K562 (cell line): ENCODE measurements at regions not wholly inside any gene's neighbourhood (a gene's known extent, or its start where the extent isn't known, plus 50 kb on each side); places are given as distances from the start of the nearest gene placed in this dataset.

Experiments used
- ATAC-seq: fragments of 200-7000 bp; cut with Tn5 transposase; 3 replicates; pipeline ENCODE4 v1.9.1; 2020; ENCODE audit warnings: moderate library complexity
- BruUV-seq: library from RNA; stranded (reverse); fragments of 400-500 nt; replicated peaks from 2 replicates; lab custom pipeline; 2021; lab: Mats Ljungman, UMichigan
- CTCF ChIA-PET: fragments of 300-600 bp; formaldehyde crosslinking; extraction: SDS; loops from one replicate; lab custom pipeline; 2021; ENCODE audit warnings: low intra/inter-chr PET ratio; lab: Yijun Ruan, JAX
- POLR2A ChIA-PET: fragments of 300-600, 350-650 bp; sonication (Branson Sonifier 250); formaldehyde crosslinking; extraction: SDS; loops from one replicate; lab custom pipeline; 2021; ENCODE audit warnings: antibody characterized with exemption, inconsistent platforms; lab: Yijun Ruan, JAX
- DNase-seq, 4 experiments: peaks; one replicate each; pipeline versions ENCODE4 v3.0.0 to v3.0.0-alpha.2; 2011 to 2018; ENCODE audit warnings: low spot score in 3 of 4, mixed read lengths in 3 of 4; ENCODE audit errors: extremely low read depth in 1 of 4
- FAIRE-seq: peaks from 2 replicates; lab custom pipeline; 2011; peaks lifted over from hg19 to GRCh38; lab: Jason Lieb, UNC
- H2AFZ ChIP-seq: 2 replicates; pipeline ENCODE4 v1.6.0; 2011; ENCODE audit warnings: low read depth, low read length, control low read depth, inconsistent platforms
- H3K27ac ChIP-seq: fragments of 200-600 bp; 3 replicates; pipeline ENCODE4 v1.8.0; 2011; ENCODE audit warnings: low read depth, mild to moderate bottlenecking, control low read depth, inconsistent platforms, low read length, moderate library complexity, mixed read lengths; ENCODE audit errors: extremely low read depth
- H3K27me3 ChIP-seq, 2 experiments: fragments of 300-600 bp in 1 of 2; 2 replicates in 1 of 2; 3 replicates in 1 of 2; pipeline versions ENCODE4 v1.6.0 to v1.8.0; 2011; ENCODE audit warnings: inconsistent platforms in 2 of 2, low read length in 2 of 2, mild to moderate bottlenecking in 1 of 2, mixed read lengths in 1 of 2, moderate library complexity in 1 of 2; ENCODE audit not compliant: control insufficient read depth in 2 of 2, insufficient read depth in 2 of 2
- H3K36me3 ChIP-seq: fragments of 300-600 bp; 3 replicates; pipeline ENCODE4 v1.8.0; 2011; ENCODE audit warnings: mild to moderate bottlenecking, low read length, inconsistent platforms; ENCODE audit not compliant: control insufficient read depth, insufficient read depth
- H3K4me1 ChIP-seq, 2 experiments: fragments of 200-600 bp in 1 of 2; replicated peaks in 1 of 2; 2 replicates in 1 of 2; 3 replicates in 1 of 2; pipeline versions ENCODE4 v1.5.1 to v1.8.0; 2011; ENCODE audit warnings: inconsistent platforms in 2 of 2, low read length in 2 of 2, mild to moderate bottlenecking in 1 of 2, mixed read lengths in 1 of 2, moderate library complexity in 1 of 2; ENCODE audit not compliant: control insufficient read depth in 2 of 2, insufficient read depth in 2 of 2
- H3K4me2 ChIP-seq: 2 replicates; pipeline ENCODE4 v1.6.1; 2011; ENCODE audit warnings: low read length, control low read depth, inconsistent platforms, mixed read lengths; ENCODE audit not compliant: insufficient read depth
- H3K4me3 ChIP-seq: fragments of 200-600 bp; sonication (generic), shearing (Covaris generic); 2 replicates; pipeline ENCODE4 v1.5.1; 2016; ENCODE audit warnings: control low read depth, inconsistent platforms
- H3K79me2 ChIP-seq: fragments of 200-600 bp; 3 replicates; pipeline ENCODE4 v1.8.0; 2011; ENCODE audit warnings: low read length, inconsistent platforms; ENCODE audit not compliant: control insufficient read depth, insufficient read depth
- H3K9ac ChIP-seq, 2 experiments: 2 replicates each; pipeline versions ENCODE4 v1.6.0 to v1.6.1; 2011; ENCODE audit warnings: low read depth in 2 of 2, low read length in 2 of 2, control low read depth in 1 of 2, inconsistent platforms in 1 of 2, mild to moderate bottlenecking in 1 of 2, mixed read lengths in 1 of 2; ENCODE audit not compliant: insufficient read depth in 1 of 2
- H3K9me1 ChIP-seq: one replicate; pipeline ENCODE4 v1.6.0; 2011; ENCODE audit warnings: inconsistent platforms, mild to moderate bottlenecking, low read length, moderate library complexity; ENCODE audit not compliant: control insufficient read depth, insufficient read depth
- H3K9me3 ChIP-seq: replicated peaks from 2 replicates; pipeline ENCODE4 v1.5.1; 2011; ENCODE audit warnings: low read depth, low read length, inconsistent platforms; ENCODE audit not compliant: control insufficient read depth, insufficient read depth
- H4K20me1 ChIP-seq: replicated peaks from 2 replicates; pipeline ENCODE4 v1.6.1; 2011; ENCODE audit warnings: low read length, inconsistent platforms, mixed read lengths; ENCODE audit not compliant: control insufficient read depth, insufficient read depth
- ARID3A ChIP-seq: IDR thresholded peaks from 2 replicates; pipeline ENCODE4 v1.6.1; 2012; ENCODE audit warnings: low read depth, low read length, improper control_type of control experiment, borderline replicate concordance
- CEBPB ChIP-seq: fragments of 450-650 bp; IDR thresholded peaks from 2 replicates; pipeline ENCODE4 v1.6.1; 2016; ENCODE audit warnings: missing genetic modification characterization, missing compliant biosample characterization
- CEBPZ ChIP-seq: fragments of 150-350 bp; IDR thresholded peaks from 2 replicates; pipeline ENCODE4 v1.6.1; 2014; ENCODE audit warnings: low read depth, mild to moderate bottlenecking, low read length, borderline replicate concordance
- DLX4 ChIP-seq: fragments of 250-450 bp; sonication (Bioruptor Pico); IDR thresholded peaks from 2 replicates; pipeline ENCODE4 v1.6.1; 2021; ENCODE audit warnings: mild to moderate bottlenecking
- FOXP1 ChIP-seq: sonication (generic); formaldehyde crosslinking; IDR thresholded peaks from 2 replicates; pipeline ENCODE4 v1.8.0; 2022; ENCODE audit warnings: mild to moderate bottlenecking, missing genetic modification reagents
- HNRNPH1 ChIP-seq: fragments of 200-400 bp; formaldehyde crosslinking; optimal IDR thresholded peaks from 2 replicates; pipeline ENCODE3; 2017; ENCODE audit warnings: low read depth, mild to moderate bottlenecking, low read length, moderate library complexity
- KDM2B ChIP-seq: fragments of 250-450 bp; sonication (Bioruptor Pico); IDR thresholded peaks from 2 replicates; pipeline ENCODE4 v1.8.0; 2021; ENCODE audit warnings: mild to moderate bottlenecking, moderate library complexity
- MITF ChIP-seq: IDR thresholded peaks from 2 replicates; pipeline ENCODE4 v1.6.1; 2014; ENCODE audit warnings: antibody characterized with exemption
- NFE2 ChIP-seq: IDR thresholded peaks from 2 replicates; pipeline ENCODE4 v1.6.1; 2014; ENCODE audit warnings: antibody characterized with exemption, low read depth
- PHF21A ChIP-seq: fragments of 450-650 bp; IDR thresholded peaks from 2 replicates; pipeline ENCODE4 v1.6.1; 2017; ENCODE audit warnings: low read depth, borderline replicate concordance
- POLR3A ChIP-seq: IDR thresholded peaks from 2 replicates; pipeline ENCODE4 v1.6.1; 2011; ENCODE audit warnings: borderline replicate concordance, mild to moderate bottlenecking, moderate library complexity; ENCODE audit not compliant: insufficient read length, insufficient read depth; ENCODE audit errors: extremely low read depth
- TAF15 ChIP-seq: fragments of 200-400 bp; formaldehyde crosslinking; IDR thresholded peaks from 2 replicates; pipeline ENCODE4 v1.6.1; 2017; ENCODE audit warnings: mild to moderate bottlenecking, low read depth, low read length, moderate library complexity
- TEAD2 ChIP-seq: fragments of 450-650 bp; IDR thresholded peaks from 2 replicates; pipeline ENCODE4 v1.6.1; 2016; ENCODE audit warnings: missing genetic modification characterization, control low read depth, missing compliant biosample characterization
- TSC22D4 ChIP-seq: fragments of 450-650 bp; IDR thresholded peaks from 2 replicates; pipeline ENCODE4 v1.6.1; 2016; ENCODE audit warnings: missing genetic modification characterization, missing biosample characterization, control low read depth
- ZKSCAN3 ChIP-seq: fragments of 250-450 bp; sonication (Bioruptor Pico); IDR thresholded peaks from 2 replicates; pipeline ENCODE4 v1.4.0; 2020
- ZNF133 ChIP-seq: fragments of 250-450 bp; sonication (Bioruptor Pico); IDR thresholded peaks from 2 replicates; pipeline ENCODE4 v1.4.0; 2020; ENCODE audit warnings: mild to moderate bottlenecking
- ZNF586 ChIP-seq: fragments of 450-650 bp; formaldehyde crosslinking; conservative IDR thresholded peaks from 2 replicates; pipeline ENCODE4 v1.4.0; 2020; ENCODE audit warnings: mild to moderate bottlenecking, moderate library complexity
- ZNF785 ChIP-seq: fragments of 250-450 bp; sonication (Bioruptor Pico); IDR thresholded peaks from 2 replicates; pipeline ENCODE4 v1.4.0; 2020; ENCODE audit warnings: mild to moderate bottlenecking
- WGBS: fragments of 100-300 bp; shearing (Covaris generic); methylation state at CpG from one replicate; pipeline ENCODE4 v1.1.6; 2016; ENCODE audit warnings: low coverage, mixed read lengths; ENCODE audit not compliant: insufficient coverage; ENCODE audit errors: missing lambda C conversion rate; 5-methylcytosine and 5-hydroxymethylcytosine counted together
- in situ Hi-C: fragments of 300-500 bp; cut with MboI; formaldehyde crosslinking; loops from 4 replicates; pipeline ENCODE4 v1.15.0; 2018; ENCODE audit warnings: inconsistent platforms, mixed read lengths
- intact Hi-C: fragments of 100-400 bp; cut with micrococcal nuclease; formaldehyde crosslinking; loops from 2 replicates; pipeline ENCODE4 v1.14.2; 2022

GRCh38 chr9:75780185-75780584 lies 110.3 kb upstream of the PCSK5 start:
- H3K27ac ChIP-seq, result no peak overlapping the region
- TF ChIP-seq PHF21A (no peak), MITF (no peak), ZNF586 (CRISPR knock-in tag) (no peak), CEBPB (no peak), KDM2B (CRISPR knock-in tag) (no peak), POLR3A (no peak), ARID3A (no peak), ZNF785 (CRISPR knock-in tag) (no peak), TSC22D4 (no peak), FOXP1 (CRISPR knock-in tag) (no peak), TAF15 (no peak), TEAD2 (tag) (no peak), HNRNPH1 (no peak), DLX4 (CRISPR knock-in tag) (no peak), ZKSCAN3 (CRISPR knock-in tag) (no peak), CEBPZ (no peak), NFE2 (no peak), ZNF133 (CRISPR knock-in tag) (no peak)
- BruUV-seq, result no TSS peak
- H3K36me3 ChIP-seq, result no peaks in the 10 kb centered on the region
- FAIRE-seq, result no peak
- no peak overlapping the region for H3K9ac ChIP-seq
- no peaks in the 10 kb centered on the region for H3K27me3 ChIP-seq
- intact Hi-C loops, result no loop called here
- H4K20me1 ChIP-seq, result no peaks in the 10 kb centered on the region
- 0% methylated on average over 1 of the region's 1 CpG for WGBS
- H3K79me2 ChIP-seq, result no peaks in the 10 kb centered on the region
- no peak overlapping the region for H2AFZ ChIP-seq
- H3K9me3 ChIP-seq, result no peaks in the 10 kb centered on the region
- no peak for ATAC-seq
- ChIA-PET POLR2A (no interaction called here), CTCF (no interaction called here)
- H3K4me2 ChIP-seq, result no peak overlapping the region
- H3K4me1 ChIP-seq, result no peaks in the 10 kb centered on the region
- in situ Hi-C loops, result no loop called here
- no peak for DNase-seq
- H3K9me1 ChIP-seq, result no peaks in the 10 kb centered on the region
- no peak overlapping the region for H3K4me3 ChIP-seq
